22Rv1 (cell line): ENCODE measurements at regions not wholly inside any gene's neighbourhood (a gene's known extent, or its start where the extent isn't known, plus 50 kb on each side); places are given as distances from the start of the nearest gene placed in this dataset.

Experiments used
- ZFX ChIP-seq: fragments of 450-650 bp; IDR thresholded peaks from 2 replicates; pipeline ENCODE4 v1.6.1; 2017; ENCODE audit warnings: antibody characterized with exemption, borderline replicate concordance
- TF ChIP-seq, protein P1 (sequence below): fragments of 450-650 bp; IDR thresholded peaks from 2 replicates; pipeline ENCODE4 v1.5.1; 2017; ENCODE audit warnings: mild to moderate bottlenecking

DNA sequence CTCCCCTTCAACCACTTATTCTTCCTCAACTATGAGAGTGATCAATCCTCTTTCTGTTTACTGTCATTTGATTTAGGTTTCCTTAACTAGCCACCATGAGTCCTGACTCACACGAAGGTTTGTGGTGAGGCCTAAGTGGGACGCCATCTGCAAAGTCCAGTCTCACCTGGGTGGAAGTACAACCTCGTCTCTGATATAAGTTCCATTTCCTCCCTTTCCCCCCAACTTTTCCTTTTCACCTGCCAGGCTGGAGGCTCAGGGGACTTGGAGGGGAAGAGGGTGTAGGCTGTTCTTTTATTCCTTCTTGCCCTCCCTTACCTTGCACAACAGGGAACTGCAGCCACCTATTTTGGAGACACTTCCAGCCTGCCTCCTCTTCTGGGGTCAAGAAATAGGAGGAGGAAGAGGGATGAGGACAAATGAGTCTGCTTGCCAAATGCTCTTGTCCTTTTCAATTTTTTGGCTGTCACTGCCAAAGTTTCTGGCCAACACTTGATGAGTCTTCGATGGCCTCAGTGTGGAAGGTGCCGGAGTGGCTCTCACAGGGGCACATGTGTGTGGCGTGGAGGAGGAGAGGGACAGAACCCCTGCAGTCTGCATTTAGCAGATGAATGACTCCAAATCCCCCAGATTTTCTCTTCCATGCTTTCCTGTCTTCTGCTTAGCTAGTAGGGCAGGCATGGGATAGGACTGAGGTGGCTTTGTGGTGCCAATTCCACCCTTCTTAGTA, 249.6 kb downstream of the NSG2 start:
- TF ChIP-seq, protein P1, sequence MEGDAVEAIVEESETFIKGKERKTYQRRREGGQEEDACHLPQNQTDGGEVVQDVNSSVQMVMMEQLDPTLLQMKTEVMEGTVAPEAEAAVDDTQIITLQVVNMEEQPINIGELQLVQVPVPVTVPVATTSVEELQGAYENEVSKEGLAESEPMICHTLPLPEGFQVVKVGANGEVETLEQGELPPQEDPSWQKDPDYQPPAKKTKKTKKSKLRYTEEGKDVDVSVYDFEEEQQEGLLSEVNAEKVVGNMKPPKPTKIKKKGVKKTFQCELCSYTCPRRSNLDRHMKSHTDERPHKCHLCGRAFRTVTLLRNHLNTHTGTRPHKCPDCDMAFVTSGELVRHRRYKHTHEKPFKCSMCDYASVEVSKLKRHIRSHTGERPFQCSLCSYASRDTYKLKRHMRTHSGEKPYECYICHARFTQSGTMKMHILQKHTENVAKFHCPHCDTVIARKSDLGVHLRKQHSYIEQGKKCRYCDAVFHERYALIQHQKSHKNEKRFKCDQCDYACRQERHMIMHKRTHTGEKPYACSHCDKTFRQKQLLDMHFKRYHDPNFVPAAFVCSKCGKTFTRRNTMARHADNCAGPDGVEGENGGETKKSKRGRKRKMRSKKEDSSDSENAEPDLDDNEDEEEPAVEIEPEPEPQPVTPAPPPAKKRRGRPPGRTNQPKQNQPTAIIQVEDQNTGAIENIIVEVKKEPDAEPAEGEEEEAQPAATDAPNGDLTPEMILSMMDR, result no peak
- TF ChIP-seq ZFX, result no peak
